NCI-H187 (cell line): ENCODE measurements at regions not wholly inside any gene's neighbourhood (a gene's known extent, or its start where the extent isn't known, plus 50 kb on each side); places are given as distances from the start of the nearest gene placed in this dataset.
A peak's percentile ranks its signal among the peaks of the same experiment; 100 is the strongest.
"Not testable (repeated sequence)": the region's sequence is repeated elsewhere in the genome, so short reads cannot be mapped to it uniquely, and the experiment has no call there.

Experiments used
- DNase-seq, 2 experiments: peaks; one replicate each; lab custom pipeline; 2025; lab: John Stamatoyannopoulos, UW

GRCh38 chr4:100900945-100901344 lies 383.1 kb upstream of the EMCN start:
- not testable (repeated sequence) for DNase-seq

GRCh38 chr4:100900134-100900533 lies 382.3 kb upstream of the EMCN start:
- DNase-seq = no peak

- DNase-seq = no peak
These were observed 381.0 kb upstream of the EMCN start for GRCh38 chr4:100898844-100899243.

GRCh38 chr4:100895556-100896197 lies 377.9 kb upstream of the EMCN start:
- no peak for DNase-seq

- DNase-seq = no peak
These were observed 376.6 kb upstream of the EMCN start for GRCh38 chr4:100894339-100894870.

- no peak for DNase-seq
These were observed 374.0 kb upstream of the EMCN start for GRCh38 chr4:100891808-100892207.

GRCh38 chr4:100889898-100890297 lies 372.1 kb upstream of the EMCN start:
- no peak for DNase-seq

- no peak for DNase-seq
These were observed 371.6 kb upstream of the EMCN start for GRCh38 chr4:100889401-100889800.

- DNase-seq = no peak
These were observed 364.8 kb upstream of the EMCN start for GRCh38 chr4:100882661-100883060.

GRCh38 chr4:100881283-100881682 lies 363.5 kb upstream of the EMCN start:
- no peak for DNase-seq

- no peak for DNase-seq
These were observed 362.2 kb upstream of the EMCN start for GRCh38 chr4:100880011-100880410.

- no peak for DNase-seq
These were observed 361.6 kb upstream of the EMCN start for GRCh38 chr4:100879471-100879870.

GRCh38 chr4:100876546-100876945 lies 358.7 kb upstream of the EMCN start:
- no peak for DNase-seq

- DNase-seq = no peak
These were observed 357.7 kb upstream of the EMCN start for GRCh38 chr4:100875296-100876068.

- no peak for DNase-seq
These were observed 355.0 kb upstream of the EMCN start for GRCh38 chr4:100872811-100873210.

GRCh38 chr4:100870940-100871772 lies 353.3 kb upstream of the EMCN start:
- DNase-seq = no peak

- DNase-seq = no peak
These were observed 351.5 kb upstream of the EMCN start for GRCh38 chr4:100869276-100869675.

GRCh38 chr4:100868281-100868680 lies 350.5 kb upstream of the EMCN start:
- peak; percentile 26 to 72 for DNase-seq

- no peak for DNase-seq
These were observed 334.5 kb upstream of the EMCN start for GRCh38 chr4:100852326-100852725.

- no peak for DNase-seq
These were observed 331.5 kb upstream of the EMCN start for GRCh38 chr4:100849319-100849718.

- no peak for DNase-seq
These were observed 331.0 kb upstream of the EMCN start for GRCh38 chr4:100848841-100849240.

- DNase-seq = no peak
These were observed 326.1 kb upstream of the EMCN start for GRCh38 chr4:100843910-100844309.

- DNase-seq = no peak
These were observed 325.0 kb upstream of the EMCN start for GRCh38 chr4:100842856-100843255.
